GM18858 (cell line): ENCODE measurements at regions not wholly inside any gene's neighbourhood (a gene's known extent, or its start where the extent isn't known, plus 50 kb on each side); places are given as distances from the start of the nearest gene placed in this dataset.

Experiments used
- ATAC-seq: cut with Tn5 transposase; IDR thresholded peaks from one replicate; pipeline ENCODE4 v1.9.1; 2021; ENCODE audit not compliant: unreplicated experiment

- no peak for ATAC-seq
These were observed 91.4 kb downstream of the SUDS3 start for GRCh38 chr12:118467641-118468305.

GRCh38 chr12:118472940-118473339, 96.6 kb downstream of the SUDS3 start:
- no peak for ATAC-seq

GRCh38 chr12:118480235-118480634, 103.9 kb downstream of the SUDS3 start:
- no peak for ATAC-seq

GRCh38 chr12:118488034-118488433, 111.7 kb downstream of the SUDS3 start:
- no peak for ATAC-seq

GRCh38 chr12:118493962-118494361, 117.6 kb downstream of the SUDS3 start:
- ATAC-seq = no peak

- no peak for ATAC-seq
These were observed 118.4 kb downstream of the SUDS3 start for GRCh38 chr12:118494776-118495175.

GRCh38 chr12:118495296-118495695, 118.9 kb downstream of the SUDS3 start:
- ATAC-seq = no peak

GRCh38 chr12:118498171-118498570, 121.8 kb downstream of the SUDS3 start:
- ATAC-seq = no peak

- ATAC-seq = no peak
These were observed 123.9 kb downstream of the SUDS3 start for GRCh38 chr12:118500299-118500698.

- ATAC-seq = no peak
These were observed 125.1 kb downstream of the SUDS3 start for GRCh38 chr12:118501489-118501888.

GRCh38 chr12:118503476-118503875, 127.1 kb downstream of the SUDS3 start:
- ATAC-seq = no peak

GRCh38 chr12:118512669-118513068, 136.3 kb downstream of the SUDS3 start:
- ATAC-seq = no peak

- no peak for ATAC-seq
These were observed 137.3 kb downstream of the SUDS3 start for GRCh38 chr12:118513611-118514010.

- no peak for ATAC-seq
These were observed 137.9 kb downstream of the SUDS3 start for GRCh38 chr12:118514297-118514696.

- no peak for ATAC-seq
These were observed 144.1 kb downstream of the SUDS3 start for GRCh38 chr12:118520214-118521035.

- no peak for ATAC-seq
These were observed 144.6 kb downstream of the SUDS3 start for GRCh38 chr12:118521036-118521370.

GRCh38 chr12:118524446-118524845, 148.1 kb downstream of the SUDS3 start:
- ATAC-seq = no peak

- ATAC-seq = no peak
These were observed 148.9 kb downstream of the SUDS3 start for GRCh38 chr12:118525216-118525615.

- ATAC-seq = no peak
These were observed 150.1 kb downstream of the SUDS3 start for GRCh38 chr12:118526255-118527095.

- no peak for ATAC-seq
These were observed 151.0 kb downstream of the SUDS3 start for GRCh38 chr12:118527310-118527709.

- no peak for ATAC-seq
These were observed 152.3 kb downstream of the SUDS3 start for GRCh38 chr12:118528625-118529024.

- no peak for ATAC-seq
These were observed 157.6 kb downstream of the SUDS3 start for GRCh38 chr12:118534003-118534402.
